GM23338 (cell line): ENCODE measurements at regions not wholly inside any gene's neighbourhood (a gene's known extent, or its start where the extent isn't known, plus 50 kb on each side); places are given as distances from the start of the nearest gene placed in this dataset.

Source experiments
- CREB1 ChIP-seq: fragments of 250-450 bp; sonication (Bioruptor Pico); IDR thresholded peaks from 2 replicates; pipeline ENCODE4 v1.5.0; 2020; ENCODE audit warnings: low read depth, mild to moderate bottlenecking, moderate library complexity
- EZH2 ChIP-seq: fragments of 200-600 bp; sonication (generic); IDR thresholded peaks from one replicate; pipeline ENCODE4 v1.8.0; 2017; ENCODE audit warnings: antibody characterized with exemption, mild to moderate bottlenecking, low read depth; ENCODE audit not compliant: unreplicated experiment

DNA sequence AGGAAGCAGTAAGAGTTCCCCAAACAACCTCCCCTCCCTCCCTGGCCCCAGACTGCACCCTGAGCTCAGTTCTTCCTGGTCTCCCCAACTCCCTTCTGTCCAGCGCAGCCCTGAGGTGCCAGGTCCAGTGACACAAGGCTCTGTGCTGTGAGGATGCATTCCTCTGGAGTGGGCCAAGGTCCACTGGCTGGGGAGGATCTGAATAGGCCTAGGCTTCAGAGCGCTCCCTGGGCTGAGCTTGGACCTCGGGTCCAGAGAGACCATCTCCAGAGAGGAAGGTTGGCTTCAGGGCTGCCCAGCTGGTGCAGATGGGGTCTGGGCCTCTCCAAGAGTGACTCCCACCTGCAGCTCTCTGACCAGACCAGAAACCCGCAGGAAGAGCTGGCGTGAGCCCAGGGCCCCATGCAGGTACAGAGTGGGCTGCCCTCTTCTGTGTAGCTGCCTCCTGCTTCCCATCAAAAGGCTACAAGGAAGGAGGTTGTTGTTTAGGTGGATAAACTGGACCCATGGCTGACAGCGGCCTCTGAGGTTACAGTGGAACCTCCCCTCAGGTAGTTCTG, 52.3 kb upstream of the MLN start:
- TF ChIP-seq EZH2 = no peak
- TF ChIP-seq CREB1 = no peak
